ENCODE measurements at regions not wholly inside any gene's neighbourhood (a gene's known extent, or its start where the extent isn't known, plus 50 kb on each side); places are given as distances from the start of the nearest gene placed in this dataset.

- DNase-seq (ENCODE audit: extremely low read depth in 1 of 4, low spot score in 3 of 4) = peak in 2 of 4 experiments; percentile 26 to 27
- ATAC-seq = peak; percentile 48; the same call in 1 of the 3 replicates
- TF ChIP-seq, protein P1, sequence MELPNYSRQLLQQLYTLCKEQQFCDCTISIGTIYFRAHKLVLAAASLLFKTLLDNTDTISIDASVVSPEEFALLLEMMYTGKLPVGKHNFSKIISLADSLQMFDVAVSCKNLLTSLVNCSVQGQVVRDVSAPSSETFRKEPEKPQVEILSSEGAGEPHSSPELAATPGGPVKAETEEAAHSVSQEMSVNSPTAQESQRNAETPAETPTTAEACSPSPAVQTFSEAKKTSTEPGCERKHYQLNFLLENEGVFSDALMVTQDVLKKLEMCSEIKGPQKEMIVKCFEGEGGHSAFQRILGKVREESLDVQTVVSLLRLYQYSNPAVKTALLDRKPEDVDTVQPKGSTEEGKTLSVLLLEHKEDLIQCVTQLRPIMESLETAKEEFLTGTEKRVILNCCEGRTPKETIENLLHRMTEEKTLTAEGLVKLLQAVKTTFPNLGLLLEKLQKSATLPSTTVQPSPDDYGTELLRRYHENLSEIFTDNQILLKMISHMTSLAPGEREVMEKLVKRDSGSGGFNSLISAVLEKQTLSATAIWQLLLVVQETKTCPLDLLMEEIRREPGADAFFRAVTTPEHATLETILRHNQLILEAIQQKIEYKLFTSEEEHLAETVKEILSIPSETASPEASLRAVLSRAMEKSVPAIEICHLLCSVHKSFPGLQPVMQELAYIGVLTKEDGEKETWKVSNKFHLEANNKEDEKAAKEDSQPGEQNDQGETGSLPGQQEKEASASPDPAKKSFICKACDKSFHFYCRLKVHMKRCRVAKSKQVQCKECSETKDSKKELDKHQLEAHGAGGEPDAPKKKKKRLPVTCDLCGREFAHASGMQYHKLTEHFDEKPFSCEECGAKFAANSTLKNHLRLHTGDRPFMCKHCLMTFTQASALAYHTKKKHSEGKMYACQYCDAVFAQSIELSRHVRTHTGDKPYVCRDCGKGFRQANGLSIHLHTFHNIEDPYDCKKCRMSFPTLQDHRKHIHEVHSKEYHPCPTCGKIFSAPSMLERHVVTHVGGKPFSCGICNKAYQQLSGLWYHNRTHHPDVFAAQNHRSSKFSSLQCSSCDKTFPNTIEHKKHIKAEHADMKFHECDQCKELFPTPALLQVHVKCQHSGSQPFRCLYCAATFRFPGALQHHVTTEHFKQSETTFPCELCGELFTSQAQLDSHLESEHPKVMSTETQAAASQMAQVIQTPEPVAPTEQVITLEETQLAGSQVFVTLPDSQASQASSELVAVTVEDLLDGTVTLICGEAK (IDR thresholded peaks at IDR 0.05) = no peak
- TF ChIP-seq, protein P1 (CRISPR knock-in tag; IDR thresholded peaks at IDR 0.05) = no peak
- TF ChIP-seq AFF1 (IDR thresholded peaks at IDR 0.05; ENCODE audit: low read depth in 1 of 2, partially characterized antibody in 2 of 2) = peak in 1 of 2 experiments; percentile 43
- TF ChIP-seq ZNF398 (CRISPR knock-in tag; IDR thresholded peaks at IDR 0.05) = no peak
- no peak for TF ChIP-seq RBM22 (IDR thresholded peaks at IDR 0.05; ENCODE audit: low read depth, low read length, poor library complexity, severe bottlenecking)
Observed at GRCh38 chr1:50268049-50268448, 155.2 kb downstream of the DMRTA2 start.

More at GRCh38 chr1:50268049-50268448, 155.2 kb downstream of the DMRTA2 start:
- H2AFZ ChIP-seq (ENCODE audit: low read depth, low read length) = no peak overlapping the region
- peak; percentile 23 for FAIRE-seq
- H3K27me3 ChIP-seq (ENCODE audit: control insufficient read depth in 2 of 2, insufficient read depth in 2 of 2, low read length in 2 of 2) = no peaks in the 10 kb centered on the region
- intact Hi-C loops (cut with micrococcal nuclease) (no loop called here), in situ Hi-C loops (cut with MboI) (no loop called here)
- no peaks in the 10 kb centered on the region for H3K9me1 ChIP-seq (ENCODE audit: control insufficient read depth, insufficient read depth, low read length)
- no peak overlapping the region for H3K9ac ChIP-seq (ENCODE audit: insufficient read depth in 1 of 2, low read depth in 2 of 2, low read length in 2 of 2)
- no peaks in the 10 kb centered on the region for H3K79me2 ChIP-seq (ENCODE audit: control insufficient read depth, insufficient read depth, low read length)
- no peaks in the 10 kb centered on the region for H3K4me1 ChIP-seq (replicated peaks in 1 of 2; ENCODE audit: control insufficient read depth in 2 of 2, insufficient read depth in 2 of 2, low read length in 2 of 2)
- ChIA-PET POLR2A (no interaction called here), CTCF (ENCODE audit: low intra/inter-chr PET ratio) (no interaction called here)
- no peaks in the 10 kb centered on the region for H3K36me3 ChIP-seq (ENCODE audit: control insufficient read depth, insufficient read depth, low read length)
- H3K4me3 ChIP-seq = no peak overlapping the region
- no TSS peak for BruUV-seq (replicated peaks)
- no peaks in the 10 kb centered on the region for H3K9me3 ChIP-seq (replicated peaks; ENCODE audit: control insufficient read depth, insufficient read depth, low read depth, low read length)
- H3K4me2 ChIP-seq (ENCODE audit: insufficient read depth, low read length) = no peak overlapping the region
- no peak overlapping the region for H3K27ac ChIP-seq (ENCODE audit: extremely low read depth, low read depth, low read length)
- no peaks in the 10 kb centered on the region for H4K20me1 ChIP-seq (replicated peaks; ENCODE audit: control insufficient read depth, insufficient read depth, low read length)
- 4% methylated on average over 7 of the region's 7 CpGs for WGBS (ENCODE audit: insufficient coverage, low coverage, missing lambda C conversion rate)
